IPS DF 19.7 (cell line): ENCODE measurements at regions not wholly inside any gene's neighbourhood (a gene's known extent, or its start where the extent isn't known, plus 50 kb on each side); places are given as distances from the start of the nearest gene placed in this dataset.
"Not testable (repeated sequence)": the region's sequence is repeated elsewhere in the genome, so short reads cannot be mapped to it uniquely, and the experiment has no call there.

Experiments used
- DNase-seq: peaks from one replicate; pipeline ENCODE4 v3.0.0-alpha.2; 2013; ENCODE audit warnings: low read depth, low spot score

DNA sequence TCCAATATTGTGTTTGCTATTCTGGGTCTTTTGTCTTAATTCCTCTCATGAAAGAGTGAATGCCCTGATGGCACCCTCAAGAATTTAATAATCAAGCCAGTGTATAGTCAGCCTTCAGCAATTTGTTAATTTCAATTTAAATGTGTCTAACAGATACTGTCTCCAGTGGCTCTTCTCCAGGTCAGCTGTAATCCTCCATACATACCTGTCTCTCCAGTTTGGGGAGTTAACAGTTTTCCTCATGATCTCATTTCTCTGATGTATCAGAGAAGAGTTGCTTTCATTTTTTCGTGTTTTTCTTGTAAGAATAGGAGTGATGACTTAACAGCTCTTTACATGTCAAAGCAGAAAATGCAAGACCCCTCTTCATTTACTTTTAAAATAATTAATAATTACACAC is 500.3 kb upstream of the RORB start:
- no peak for DNase-seq

GRCh38 chr9:74001382-74001781 is 495.8 kb upstream of the RORB start:
- no peak for DNase-seq

- DNase-seq, result no peak
Observed at GRCh38 chr9:74006935-74007334, 490.2 kb upstream of the RORB start.

- DNase-seq, result no peak
Observed at GRCh38 chr9:74007833-74008232, 489.3 kb upstream of the RORB start.

GRCh38 chr9:74016004-74016403 is 481.1 kb upstream of the RORB start:
- no peak for DNase-seq

GRCh38 chr9:74025402-74025925 is 471.7 kb upstream of the RORB start:
- no peak for DNase-seq

- DNase-seq, result no peak
Observed at GRCh38 chr9:74032421-74032820, 464.7 kb upstream of the RORB start.

DNA sequence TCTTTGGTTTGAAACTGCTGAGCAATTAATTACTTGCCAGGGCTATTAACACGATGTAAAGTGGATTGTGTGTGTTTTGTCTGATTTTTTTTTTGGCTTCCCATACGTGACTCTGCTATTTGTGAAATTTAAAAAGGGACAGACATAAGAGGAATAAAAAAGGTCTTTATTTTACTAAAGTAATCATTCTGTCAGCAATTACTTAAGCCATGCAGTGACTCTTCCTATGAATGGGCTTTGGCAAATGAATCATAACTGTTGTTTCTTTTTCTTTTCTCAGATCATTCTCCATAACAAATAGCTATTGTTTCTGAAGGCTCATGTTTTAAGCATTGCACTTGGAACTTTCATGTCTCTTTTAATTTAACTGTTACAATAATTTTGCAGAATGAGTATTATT is 461.3 kb upstream of the RORB start:
- no peak for DNase-seq

GRCh38 chr9:74036549-74037231 is 460.4 kb upstream of the RORB start:
- no peak for DNase-seq

DNA sequence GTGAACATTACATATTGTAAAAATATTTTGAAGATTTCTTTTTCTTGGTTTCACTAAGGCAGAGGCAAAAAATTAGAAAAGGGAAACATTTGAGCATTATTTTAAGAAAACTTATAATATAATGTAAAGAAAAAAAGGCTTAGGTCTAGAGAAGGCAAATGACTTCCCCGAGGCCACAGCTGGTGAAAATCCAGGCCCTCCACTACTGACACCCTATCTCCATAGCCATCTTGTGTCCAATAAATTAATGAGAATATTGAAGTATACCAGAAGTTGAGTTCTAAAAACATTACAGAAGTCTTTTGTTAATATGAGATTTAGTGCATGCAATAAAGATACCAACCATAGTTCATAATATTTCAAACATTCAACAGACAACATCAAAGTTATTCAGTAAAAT is 459.9 kb upstream of the RORB start:
- DNase-seq, result no peak

DNA sequence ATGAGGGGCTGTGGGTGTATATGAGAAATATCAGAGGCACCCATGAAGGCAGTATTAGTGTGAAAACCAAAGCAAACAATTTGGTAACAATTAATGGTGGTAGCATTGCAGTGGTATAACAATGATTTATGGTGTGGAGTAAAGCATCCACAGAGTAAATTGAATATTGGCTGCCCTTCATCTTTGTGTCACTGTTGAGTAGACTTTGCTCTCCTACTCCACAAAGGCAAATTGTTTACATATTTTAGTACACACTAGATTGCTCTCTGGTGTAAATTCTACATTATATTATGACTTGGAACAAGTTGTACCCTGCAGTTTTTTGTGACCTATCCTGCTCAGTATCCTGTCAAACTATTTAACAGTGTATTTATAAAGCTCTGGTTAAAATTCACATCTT is 455.5 kb upstream of the RORB start:
- DNase-seq, result no peak

GRCh38 chr9:74044844-74045243 is 452.3 kb upstream of the RORB start:
- DNase-seq, result no peak

- DNase-seq, result no peak
Observed at GRCh38 chr9:74056023-74056422, 441.1 kb upstream of the RORB start.

DNA sequence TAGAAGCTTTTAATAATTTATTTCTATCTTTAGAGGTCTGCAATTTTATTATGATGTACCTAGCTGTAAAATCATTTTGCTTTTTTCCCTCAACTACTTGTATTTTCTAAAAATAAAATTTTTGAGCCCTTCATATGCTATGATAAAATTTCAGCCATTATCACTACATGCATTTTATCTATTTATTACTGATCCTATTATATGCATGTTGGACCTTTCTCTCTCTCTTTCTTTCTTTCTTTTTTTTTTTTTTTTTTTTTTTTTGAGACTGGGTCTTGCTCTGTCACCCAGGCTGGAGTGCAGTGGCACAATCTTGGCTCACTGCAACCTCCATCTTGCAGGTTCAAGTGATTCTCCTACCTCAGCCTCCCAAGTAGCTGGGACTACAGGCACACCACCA is 440.1 kb upstream of the RORB start:
- not testable (repeated sequence) for DNase-seq

GRCh38 chr9:74064702-74065101 is 432.4 kb upstream of the RORB start:
- no peak for DNase-seq

DNA sequence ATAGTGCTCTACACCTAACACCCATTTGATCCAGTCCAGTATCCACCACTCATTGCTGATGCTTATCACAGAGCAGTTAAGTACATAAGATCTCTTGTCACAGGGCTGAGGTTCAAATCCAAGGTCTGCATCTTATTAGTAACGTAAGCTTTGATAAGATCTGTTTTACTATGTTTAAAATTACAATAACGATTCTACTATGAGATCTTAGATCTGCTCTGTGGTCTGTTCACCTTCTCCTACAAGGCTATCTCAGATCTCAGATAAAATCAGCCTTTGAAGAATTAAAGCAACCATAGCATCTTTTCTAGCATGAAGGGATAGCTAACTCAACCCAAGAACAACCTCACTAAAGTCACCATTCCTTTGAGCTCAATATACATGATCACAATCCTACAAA is 431.0 kb upstream of the RORB start:
- DNase-seq, result no peak

DNA sequence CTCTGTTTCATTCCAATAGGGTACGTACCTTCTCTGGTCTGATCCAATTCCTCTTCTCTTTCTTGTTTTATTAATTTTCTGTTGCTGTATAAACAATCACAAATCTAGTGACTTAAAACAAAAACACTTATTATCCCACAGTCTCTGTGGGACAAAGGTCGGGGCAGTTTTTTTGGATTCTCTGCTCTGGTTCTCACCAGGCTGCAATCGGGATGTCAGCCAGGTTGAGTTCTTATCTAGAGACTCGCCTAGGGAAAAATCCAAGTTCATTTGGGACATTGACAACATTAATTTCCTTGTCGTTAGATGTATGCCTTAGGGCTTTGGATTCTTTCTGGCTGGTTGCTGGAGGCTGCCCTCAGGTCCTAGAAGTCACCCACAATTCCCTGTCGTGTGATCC is 430.5 kb upstream of the RORB start:
- DNase-seq, result no peak

GRCh38 chr9:74071502-74071901 is 425.6 kb upstream of the RORB start:
- no peak for DNase-seq

DNA sequence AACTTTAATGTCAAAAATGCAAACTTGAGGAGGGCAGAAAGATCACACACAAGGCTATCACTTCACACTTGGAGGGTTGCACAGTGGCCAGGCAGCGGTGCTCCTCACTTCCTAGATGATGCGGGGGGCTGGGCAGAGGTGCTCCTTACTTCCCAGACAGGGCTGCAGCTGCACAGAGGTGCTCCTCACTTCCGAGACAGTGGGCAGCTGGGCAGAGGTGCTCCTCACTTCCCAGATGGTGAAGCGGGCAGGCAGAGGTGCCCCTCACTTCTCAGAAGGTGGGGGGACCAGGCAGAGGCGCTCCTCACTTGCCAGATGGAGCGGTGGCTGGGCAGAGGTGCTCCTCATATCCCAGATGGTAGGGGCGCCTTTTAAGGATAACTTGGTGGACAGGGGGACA is 423.2 kb upstream of the RORB start:
- DNase-seq, result no peak

DNA sequence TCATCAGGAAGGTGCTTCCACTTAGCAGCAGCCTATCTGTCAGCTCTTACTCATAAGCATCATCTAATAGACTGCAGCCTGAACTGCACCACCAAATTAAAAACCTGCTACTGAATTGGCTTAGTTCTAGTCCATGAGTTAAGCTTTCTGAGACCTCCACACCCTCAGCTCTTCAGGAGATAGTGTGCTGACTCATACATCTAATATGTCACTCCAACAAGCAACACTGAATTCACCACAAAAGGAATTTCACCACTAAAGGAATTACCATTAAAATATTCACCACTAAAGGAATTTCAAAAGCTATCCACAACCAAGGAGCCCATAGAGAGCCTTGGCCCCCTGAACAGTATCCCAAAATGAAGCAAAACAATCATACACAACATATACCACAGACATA is 418.5 kb upstream of the RORB start:
- DNase-seq, result no peak

- DNase-seq, result not testable (repeated sequence)
Observed at GRCh38 chr9:74080652-74081051, 416.5 kb upstream of the RORB start.

DNA sequence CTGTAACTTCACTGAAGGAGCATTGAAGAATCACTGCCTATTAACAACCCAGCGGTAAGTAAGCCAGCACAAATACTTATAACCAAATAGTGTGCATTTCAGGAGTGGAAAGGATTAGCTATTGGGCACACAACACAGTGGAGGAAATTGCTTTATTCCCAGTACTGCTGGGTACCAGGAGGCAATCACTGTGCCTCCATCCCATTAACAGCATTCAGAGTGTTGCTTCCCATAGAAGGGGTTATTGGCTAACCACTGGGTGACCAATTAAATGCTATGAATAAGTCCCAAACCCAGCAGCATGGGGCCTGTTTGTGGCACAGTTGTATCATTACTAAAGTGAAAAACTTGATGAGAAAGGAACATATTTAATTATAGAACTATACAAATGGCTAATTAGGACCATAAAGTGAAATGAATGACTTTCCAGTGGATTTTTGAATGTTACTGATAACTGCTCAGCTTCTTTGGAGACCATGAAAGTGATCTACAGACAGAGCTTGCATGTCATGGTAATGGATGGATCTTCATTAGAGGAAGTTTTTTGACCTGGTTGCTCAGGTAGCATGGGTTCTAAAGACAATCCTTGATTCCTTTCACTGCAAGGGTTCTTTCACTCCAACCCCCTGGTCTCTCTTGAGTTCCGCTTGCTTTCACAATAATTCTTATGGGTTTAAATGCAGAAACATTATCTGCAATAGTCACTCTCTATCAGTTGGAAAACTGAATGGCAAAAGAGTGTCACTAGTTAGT is 413.3 kb upstream of the RORB start:
- DNase-seq, result no peak

GRCh38 chr9:74085384-74086037 is 411.6 kb upstream of the RORB start:
- DNase-seq, result not testable (repeated sequence)
